GM19351 (cell line): ENCODE measurements at regions not wholly inside any gene's neighbourhood (a gene's known extent, or its start where the extent isn't known, plus 50 kb on each side); places are given as distances from the start of the nearest gene placed in this dataset.
"Not testable (repeated sequence)": the region's sequence is repeated elsewhere in the genome, so short reads cannot be mapped to it uniquely, and the experiment has no call there.

Source experiments
- ATAC-seq: cut with Tn5 transposase; IDR thresholded peaks from one replicate; pipeline ENCODE4 v1.9.1; 2021; ENCODE audit warnings: mild to moderate bottlenecking, moderate library complexity; ENCODE audit not compliant: unreplicated experiment

DNA sequence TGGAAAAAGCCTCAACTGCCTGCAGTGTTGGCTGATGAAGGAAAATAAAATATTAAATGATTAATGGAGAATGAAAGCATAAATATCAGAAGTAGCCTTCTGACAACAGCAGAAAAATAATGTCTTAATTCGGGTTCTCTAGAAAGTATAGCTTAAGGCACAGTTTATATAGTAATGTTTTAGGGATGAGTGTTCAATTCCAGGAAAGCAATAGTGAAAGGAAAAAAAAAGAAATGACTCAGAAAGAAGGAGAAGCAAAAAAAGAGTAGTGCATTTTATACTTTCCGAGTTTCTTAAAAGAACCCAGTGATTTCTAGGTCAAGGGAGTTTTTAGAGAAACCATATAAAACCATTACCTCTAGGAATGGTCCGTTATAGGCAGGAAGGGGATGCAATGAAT lies 137.3 kb downstream of the HTR1B start:
- ATAC-seq: no peak

DNA sequence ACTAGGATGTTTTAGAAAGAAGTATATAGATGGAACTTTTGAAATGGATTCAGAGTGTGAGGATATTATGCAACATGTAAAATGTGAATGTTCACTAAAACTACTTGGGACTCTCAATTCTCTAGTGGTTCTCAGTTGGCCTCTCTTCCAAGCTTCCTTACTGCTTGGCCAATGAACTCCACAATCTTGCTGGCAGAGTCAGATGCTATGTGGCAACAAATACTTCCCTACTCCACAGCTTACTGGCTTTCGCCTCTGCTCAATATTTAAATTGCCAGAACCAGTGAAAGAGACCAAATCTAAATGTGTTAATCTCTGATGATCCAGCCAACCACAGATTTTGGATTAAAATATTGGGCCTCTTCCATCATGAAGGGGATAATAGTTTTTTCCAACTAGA lies 138.4 kb downstream of the HTR1B start:
- no peak for ATAC-seq

DNA sequence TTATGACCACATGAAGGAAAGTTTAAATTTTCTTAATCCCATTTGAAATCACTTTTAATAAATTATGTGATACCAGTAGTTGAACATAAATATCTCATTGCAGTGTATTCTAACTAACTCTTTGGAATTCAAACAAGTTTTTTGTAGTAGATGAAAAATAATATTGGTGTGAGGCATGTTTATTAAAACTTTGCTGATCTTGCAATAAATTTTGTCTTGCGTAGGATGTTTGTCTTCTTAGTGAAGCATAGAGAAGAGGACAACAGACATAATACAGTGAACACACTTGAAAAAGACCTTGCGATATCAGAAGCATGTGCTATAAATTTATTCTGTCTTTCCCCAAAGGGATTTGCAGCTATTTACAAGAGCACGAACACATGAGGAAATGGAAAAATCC lies 140.7 kb downstream of the HTR1B start:
- no peak for ATAC-seq

DNA sequence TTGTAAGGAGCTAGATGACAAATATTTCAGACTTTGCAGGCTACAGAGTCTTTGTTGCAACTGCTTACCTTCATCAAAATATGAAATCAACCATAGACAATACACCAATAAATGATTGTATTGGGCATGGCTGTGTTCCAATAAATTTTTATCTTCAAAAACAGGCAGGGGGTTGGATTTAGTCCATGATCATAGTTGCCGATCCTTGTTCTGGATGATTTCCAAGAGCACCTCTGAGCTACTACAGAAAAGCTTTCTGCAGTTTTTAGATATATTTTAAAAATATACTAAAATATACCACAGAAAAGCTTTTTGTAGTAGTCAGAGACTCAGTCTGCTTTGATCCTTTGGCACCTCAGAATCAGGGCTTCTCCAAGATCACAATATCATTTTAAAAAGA lies 145.0 kb downstream of the HTR1B start:
- no peak for ATAC-seq

DNA sequence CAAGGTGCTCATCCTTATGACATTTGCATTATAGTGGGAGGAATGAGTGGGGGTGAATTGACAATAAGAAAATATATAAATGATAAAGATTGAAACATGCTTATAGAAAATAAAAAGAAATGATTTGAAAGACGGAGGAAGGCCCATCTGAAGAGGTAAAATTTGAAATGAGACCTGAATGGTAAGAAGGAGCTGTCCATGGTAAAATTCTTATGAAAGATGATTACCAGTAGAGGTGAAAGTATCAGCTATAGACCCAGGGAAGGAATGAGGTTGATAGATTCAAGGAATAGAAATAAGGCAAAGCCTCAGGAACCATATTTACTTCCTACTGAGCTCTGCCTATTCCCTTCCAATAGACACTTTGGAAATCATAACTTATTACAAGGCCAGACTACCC lies 149.7 kb downstream of the HTR1B start:
- no peak for ATAC-seq

DNA sequence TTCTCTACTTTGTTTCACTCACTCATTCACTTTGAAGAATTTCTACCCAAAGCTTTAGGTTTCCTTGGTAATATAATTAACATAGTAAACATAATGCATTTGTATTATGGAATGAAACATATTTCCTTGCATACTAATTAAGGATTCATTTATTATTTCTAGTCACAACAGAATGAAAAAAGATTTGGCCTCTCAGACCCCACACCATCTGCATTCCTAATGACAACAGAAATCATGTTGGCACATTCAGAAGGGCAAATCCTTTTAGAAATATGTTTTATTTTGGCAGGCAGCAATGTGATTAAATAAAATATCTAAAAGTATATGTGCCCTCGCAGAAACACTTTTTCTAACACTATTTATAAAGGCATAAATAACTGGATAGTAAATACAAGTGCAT lies 163.4 kb downstream of the HTR1B start:
- ATAC-seq: no peak

DNA sequence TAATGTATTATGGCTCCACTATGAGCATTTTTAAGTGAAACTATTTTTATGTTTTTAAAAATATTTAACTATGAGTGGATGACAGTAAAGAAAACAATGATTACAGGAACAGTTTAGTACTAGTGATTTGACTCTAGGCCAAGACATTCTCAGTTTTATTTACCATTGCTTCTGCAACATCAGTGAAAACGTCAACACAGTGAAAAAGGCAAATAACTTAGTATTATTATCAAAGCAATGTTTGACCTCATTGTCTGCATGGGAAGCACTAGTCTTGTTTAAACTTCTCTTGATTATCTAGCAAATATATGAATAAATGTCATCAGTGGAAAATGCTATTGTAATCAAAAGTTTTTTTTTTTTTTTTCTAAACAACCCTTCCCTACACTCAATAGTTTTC lies 165.0 kb downstream of the HTR1B start:
- no peak for ATAC-seq

DNA sequence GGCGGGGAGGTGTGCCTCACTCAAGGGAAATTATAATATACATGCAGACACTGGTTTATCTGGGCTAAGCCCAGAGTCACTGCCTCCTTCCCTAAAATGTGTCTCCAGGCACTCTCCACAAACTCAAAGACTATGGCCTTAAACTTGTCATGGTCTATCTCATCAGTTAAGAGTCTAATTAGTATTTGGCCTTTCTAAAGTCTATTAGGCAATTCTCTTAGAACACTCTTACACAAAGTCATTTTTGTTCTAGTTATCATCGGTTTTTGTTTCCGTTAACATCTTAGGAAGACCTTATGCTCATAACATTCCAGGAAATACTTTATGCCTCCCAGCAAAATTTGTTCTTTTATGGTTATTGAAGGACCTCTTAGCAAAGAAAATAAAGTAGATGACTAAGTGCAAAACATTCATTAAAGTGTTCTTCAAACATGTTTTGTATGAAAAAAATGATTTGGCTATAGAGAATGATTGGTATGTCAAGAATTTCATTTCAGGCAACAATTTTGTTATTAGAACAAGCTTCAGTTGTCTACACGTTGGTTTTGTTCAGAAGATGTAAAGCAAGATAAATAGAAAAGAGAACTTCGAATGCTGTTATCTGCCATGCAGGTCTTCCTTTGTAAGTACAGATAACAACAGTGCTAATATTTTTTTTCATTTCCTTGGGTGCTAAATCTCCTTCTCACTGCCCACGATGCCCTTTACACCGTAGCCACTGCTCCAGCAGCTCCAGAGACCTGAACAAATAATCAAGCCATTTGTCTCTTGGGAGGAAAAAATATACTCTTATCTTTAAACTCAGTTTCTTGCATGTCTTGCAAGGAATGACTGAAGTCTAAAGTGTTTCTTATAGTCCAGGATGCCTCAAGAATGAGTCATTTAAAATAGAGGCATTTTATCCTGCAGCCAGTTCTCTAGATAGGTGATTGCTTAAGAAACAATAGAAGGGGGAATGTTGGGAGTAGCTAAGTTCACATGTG lies 170.4 kb downstream of the HTR1B start:
- ATAC-seq: no peak

DNA sequence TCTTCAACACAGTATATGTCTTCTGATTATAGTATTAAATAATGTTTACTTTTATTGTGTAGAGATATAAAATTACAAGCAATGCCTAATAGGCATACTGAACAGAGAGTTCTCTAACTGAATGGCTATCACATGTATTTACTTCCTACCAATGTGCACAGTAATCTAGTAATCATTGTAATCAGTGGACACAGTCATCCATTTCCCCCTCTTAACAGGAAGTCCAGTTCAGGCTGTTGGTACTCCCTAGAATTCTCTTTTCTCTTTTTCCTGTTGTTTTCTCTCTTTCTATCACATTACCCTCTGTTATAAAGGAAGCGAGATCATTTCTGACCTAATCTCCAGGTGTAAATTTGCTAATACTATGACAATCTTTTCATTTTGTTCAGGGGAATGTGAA lies 172.5 kb downstream of the HTR1B start:
- ATAC-seq: no peak

DNA sequence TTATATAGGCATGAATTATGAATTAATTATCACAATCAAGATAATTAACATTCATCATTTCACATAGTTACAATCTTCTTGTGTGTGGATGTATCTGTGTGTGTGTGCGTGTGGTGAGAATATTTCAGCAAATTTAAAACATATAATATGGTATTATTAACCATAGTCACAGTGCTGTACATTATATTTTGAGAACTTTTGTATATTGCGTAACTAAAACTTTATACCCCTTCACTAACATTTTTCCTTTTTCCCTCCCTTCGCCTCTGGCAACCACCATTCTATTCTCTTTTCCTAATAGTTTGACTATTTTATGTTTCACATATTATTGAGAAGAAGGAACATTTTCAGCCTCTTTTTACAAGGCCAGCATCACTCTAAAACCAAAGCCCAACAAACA lies 176.8 kb downstream of the HTR1B start:
- no peak for ATAC-seq

DNA sequence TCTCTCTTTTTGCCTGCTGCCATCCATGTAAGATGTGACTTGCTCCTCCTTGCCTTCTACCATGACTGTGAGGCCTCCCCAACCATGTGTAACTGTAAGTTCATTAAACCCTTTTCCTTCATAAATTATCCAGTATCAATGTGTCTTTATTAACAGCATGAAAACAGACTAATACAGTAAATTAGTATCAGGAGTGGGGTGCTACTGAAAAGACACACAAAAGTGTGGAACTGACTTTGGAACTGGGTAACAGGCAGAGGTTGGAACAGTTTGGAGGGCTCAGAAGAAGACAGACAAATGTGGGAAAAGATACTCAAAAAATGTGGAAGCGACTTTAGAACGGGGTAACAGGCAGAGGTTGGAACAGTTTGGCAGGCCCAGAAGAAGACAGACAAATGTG lies 189.4 kb downstream of the HTR1B start:
- ATAC-seq: no peak

DNA sequence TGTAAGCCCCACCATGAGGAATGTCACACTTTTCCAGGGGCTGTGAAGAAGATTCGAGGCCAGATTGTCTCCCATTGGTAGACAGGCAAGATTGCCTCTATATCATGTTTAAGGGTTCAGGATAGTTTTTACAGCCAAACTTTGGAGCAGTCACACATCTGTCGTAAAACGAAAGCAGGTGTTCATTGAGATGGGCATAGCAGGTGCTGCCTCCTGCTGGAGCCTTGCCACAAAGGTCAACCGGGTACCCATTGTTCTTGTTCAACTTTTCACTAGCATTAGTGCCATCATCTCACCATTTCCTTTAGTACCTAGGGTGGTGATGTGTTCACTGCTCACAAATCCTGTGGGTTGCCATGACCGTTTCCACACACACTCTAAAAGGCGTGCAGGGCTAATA lies 198.3 kb downstream of the HTR1B start:
- no peak for ATAC-seq

DNA sequence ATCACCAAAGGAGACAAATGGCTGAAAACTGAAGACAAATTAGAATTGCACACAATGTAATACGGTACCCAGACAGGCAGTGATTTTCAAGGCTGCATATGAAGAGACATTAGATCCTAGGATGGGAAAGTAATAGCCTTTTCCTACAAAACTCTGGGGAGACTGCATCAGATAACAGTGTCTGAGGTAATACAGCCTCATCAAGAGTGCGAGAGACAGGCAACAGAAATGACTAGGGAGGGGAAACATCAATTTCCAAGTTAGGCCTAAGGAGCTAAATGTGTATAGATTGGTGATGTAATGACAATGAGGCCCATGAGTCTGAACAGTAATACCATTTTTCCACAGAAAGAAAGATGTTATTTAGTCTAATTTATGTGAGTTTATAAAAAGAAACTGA lies 200.3 kb downstream of the HTR1B start:
- ATAC-seq: no peak

DNA sequence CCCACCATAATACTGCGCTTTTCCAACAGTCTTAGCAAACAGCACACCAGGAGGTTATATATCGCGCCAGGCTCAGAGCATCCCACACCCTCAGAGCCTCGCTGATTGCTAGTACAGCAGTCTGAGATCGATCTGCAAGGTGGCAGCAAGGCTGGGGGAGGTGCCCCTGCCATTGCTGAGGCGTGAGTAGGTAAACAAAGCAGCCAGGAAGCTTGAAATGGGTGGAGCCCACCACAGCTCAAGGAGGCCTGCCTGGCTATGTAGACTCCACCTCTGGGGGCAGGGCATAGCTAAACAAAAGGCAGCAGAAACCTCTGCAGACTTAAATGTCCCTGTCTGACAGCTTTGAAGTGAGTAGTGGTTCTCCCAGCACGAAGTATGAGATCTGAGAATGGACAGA lies 211.5 kb downstream of the HTR1B start:
- ATAC-seq: not testable (repeated sequence)

DNA sequence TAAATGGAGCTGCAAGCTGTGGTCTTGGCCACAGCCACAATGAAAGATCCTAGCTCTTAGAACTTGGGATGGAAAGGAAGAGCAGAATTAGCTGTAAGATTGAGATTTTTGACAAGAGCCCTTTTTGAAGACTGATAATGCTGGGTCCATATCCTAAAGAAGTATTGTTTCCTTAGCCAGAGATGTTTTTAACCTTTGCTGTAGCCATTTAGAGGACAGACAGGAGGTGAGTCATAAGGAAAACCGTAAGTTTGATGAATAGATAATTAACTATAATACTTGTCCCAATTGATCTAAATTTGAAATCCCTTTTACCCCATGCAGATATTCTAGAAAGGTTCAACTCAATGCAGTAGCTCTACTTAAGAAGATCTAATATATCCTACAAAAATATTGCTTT lies 213.7 kb downstream of the HTR1B start:
- ATAC-seq: no peak

DNA sequence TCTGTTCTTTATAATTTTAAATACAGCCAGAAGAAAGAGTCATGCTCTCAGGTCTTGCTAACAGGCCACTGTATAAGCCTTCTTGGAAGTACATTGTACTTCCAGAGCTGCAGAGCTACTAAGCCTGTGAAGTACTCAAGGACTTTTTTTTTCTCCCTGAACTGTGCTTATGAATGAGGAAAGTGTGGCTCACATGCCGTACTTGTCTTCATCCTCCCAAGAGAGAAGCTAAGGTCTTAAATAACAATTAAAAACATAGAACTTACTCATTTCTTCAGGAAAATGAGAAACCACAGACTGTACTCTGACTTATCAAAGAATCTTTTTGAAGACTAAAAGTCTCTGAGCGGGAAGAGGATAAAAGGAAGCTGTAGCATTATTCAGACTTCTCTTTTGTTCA lies 218.3 kb downstream of the HTR1B start:
- no peak for ATAC-seq

DNA sequence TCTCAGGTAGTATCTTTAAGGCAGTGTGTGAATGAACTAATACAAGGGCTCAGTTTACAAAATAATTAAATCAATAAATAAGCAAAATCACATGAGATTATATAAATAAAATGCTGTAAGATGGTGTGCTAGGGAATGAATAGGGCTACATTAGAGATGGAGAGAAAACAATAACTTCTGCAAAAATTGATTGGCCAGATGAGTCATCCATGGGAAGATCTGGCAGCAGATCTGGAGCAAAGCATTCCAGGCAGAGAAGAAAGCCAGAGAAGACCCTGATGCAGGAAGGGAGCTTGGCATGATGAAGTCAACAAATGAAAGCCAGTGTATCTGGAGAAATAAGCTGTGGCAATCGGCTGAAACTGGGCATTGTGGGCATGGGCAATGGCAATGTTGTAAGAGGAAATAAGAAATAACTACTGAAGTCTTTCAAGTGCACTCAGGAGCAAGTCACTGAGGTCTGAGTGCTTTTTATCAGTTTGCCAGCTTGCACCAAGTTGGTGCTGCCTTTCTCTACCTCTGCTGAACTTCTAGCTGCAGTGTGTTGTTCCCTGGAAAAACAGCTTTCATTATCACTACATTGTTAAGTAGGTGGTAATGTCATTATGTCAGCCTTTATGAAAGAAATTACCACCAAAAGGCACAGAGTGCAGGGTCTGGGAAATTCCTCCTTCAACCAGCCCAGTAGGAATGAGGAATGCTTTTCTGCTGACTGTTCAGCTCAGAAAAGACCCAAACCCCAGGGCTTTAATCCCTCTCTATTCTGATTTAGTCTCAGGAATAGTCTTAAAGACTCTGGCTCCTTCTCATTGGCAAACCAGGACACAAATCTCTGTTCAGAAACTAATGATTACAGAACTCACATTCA lies 231.6 kb downstream of the HTR1B start:
- no peak for ATAC-seq

DNA sequence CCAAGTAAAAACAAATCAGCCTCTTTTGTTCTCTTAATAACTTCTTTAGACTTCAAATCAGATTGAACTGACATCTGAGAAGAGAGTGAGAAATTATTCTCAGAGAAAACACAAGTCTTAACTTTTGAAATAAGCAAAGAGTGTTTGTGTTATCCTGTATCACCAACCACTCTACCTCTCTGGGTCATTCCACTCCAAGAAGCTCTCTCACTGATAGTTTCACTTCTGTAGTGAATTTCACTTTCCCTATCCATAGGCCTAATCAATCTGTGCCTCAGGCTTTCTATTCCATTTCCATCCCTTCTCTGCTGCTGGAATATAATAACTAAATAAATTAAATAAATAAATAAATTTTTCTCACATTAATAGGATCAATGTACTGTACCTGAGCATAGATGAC lies 235.0 kb downstream of the HTR1B start:
- ATAC-seq: no peak

DNA sequence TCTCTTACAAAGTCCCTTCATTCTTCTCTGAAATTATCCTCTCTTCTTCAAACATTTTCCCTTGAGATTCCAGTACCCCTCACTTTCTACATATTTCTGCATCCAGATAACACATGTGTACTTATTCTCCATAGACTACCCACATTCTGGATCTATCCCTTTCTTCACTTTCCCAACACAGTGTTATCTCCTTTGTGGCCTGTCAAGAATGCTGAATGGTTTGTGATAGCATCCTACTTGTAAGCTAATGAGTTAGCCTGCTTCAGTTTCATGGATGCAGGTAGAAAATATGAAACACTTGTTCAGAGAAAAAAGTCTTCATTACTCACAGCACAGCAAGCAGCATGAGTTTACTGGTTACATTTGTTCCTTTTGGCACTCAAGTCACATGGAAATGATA lies 245.4 kb downstream of the HTR1B start:
- no peak for ATAC-seq

DNA sequence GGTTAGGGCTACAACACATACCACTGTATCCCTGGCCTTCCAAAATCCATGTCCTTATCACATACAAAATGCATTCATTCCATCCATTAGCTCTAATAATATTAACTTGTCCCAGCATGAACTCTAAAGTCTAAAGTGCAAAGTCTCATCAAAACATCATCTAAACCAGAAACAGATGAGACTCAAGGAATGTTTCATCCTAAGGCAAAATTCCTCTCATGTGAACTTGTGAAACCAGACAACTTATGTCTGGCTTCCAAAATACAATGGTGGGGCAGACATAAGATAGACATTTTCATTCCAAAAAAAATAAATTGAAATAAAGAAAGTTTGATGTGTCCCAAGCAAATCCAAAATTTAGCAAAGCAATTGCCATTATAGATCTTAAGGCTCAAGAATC lies 257.4 kb downstream of the HTR1B start:
- no peak for ATAC-seq

DNA sequence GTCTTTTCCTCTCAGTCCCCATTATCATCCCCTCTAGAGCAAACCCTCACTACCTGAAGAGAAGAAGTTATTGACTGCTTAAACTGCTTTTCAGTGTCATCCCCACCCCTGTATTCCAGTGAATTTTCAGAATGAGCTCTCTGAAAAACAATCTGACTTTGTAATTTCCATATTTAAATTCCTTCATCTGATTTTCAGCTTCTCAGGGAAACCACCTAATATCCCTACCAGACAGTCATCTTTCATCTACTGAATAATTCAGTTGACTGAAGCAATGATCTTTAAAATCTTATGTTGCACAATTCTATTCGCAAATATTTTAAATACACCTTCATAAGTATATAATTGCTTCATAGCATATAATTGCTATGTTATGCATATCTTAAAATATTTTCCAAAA lies 258.7 kb downstream of the HTR1B start:
- ATAC-seq: no peak

DNA sequence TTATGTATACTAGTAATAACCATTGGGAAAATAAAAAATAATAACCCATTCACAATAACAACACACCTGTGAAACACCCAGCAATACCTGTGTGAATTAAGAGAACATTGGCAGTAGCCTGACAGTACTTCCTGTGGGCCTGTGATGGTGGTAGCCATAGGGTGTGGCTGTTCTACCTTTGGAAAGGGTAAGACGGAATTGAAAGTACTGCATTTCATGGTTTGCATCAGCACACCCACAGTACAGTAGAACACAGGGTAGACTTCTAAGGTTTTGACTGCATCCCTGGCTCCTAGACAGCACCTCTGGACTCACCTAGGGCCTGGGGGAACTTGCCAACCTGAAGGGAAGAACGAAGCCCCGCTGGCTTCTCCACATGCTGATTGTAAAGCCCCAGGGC lies 279.8 kb downstream of the HTR1B start:
- ATAC-seq: no peak
